Gastroesophageal sphincter (tissue), 4 donors: ENCODE measurements at regions not wholly inside any gene's neighbourhood (a gene's known extent, or its start where the extent isn't known, plus 50 kb on each side); places are given as distances from the start of the nearest gene placed in this dataset.

Source experiments
- ATAC-seq: fragments of 150-250 bp; one replicate; pipeline ENCODE4 v1.9.1; 2016; ENCODE audit warnings: mild to moderate bottlenecking, moderate library complexity
- H3K27ac ChIP-seq, 4 donors: fragments of 200-600 bp; sonication (generic) in 3 of 4; 1 replicate in 3 of 4; 2 replicates in 1 of 4; pipeline ENCODE4 v1.5.1; 2016 to 2019
- H3K27me3 ChIP-seq: fragments of 200-600 bp; sonication (generic); one replicate; pipeline ENCODE4 v1.5.1; 2019
- H3K36me3 ChIP-seq, 2 donors: fragments of 200-600 bp; sonication (generic); one replicate each; pipeline ENCODE4 v1.5.1; 2019; ENCODE audit warnings: control low read depth in 1 of 2
- H3K4me1 ChIP-seq, 3 donors: fragments of 200-600 bp; sonication (generic); 1 replicate in 2 of 3; 2 replicates in 1 of 3; pipeline ENCODE4 v1.5.1; 2016 to 2019; ENCODE audit warnings: control low read depth in 2 of 3
- H3K4me3 ChIP-seq, 2 donors: fragments of 200-600 bp; sonication (generic); one replicate each; pipeline ENCODE4 v1.5.1; 2019; ENCODE audit warnings: mild to moderate bottlenecking in 1 of 2, moderate library complexity in 1 of 2
- H3K9me3 ChIP-seq, 3 donors: fragments of 200-600 bp; sonication (generic); one replicate each; pipeline ENCODE4 v1.5.1; 2017 to 2019; ENCODE audit warnings: control low read depth in 2 of 3
- EP300 ChIP-seq: sonication (generic); formaldehyde crosslinking; IDR thresholded peaks from one replicate; pipeline ENCODE4 v1.6.1; 2017; ENCODE audit warnings: antibody characterized with exemption, mild to moderate bottlenecking
- POLR2A ChIP-seq, 2 donors: fragments of 450-650 bp; IDR thresholded peaks; one replicate each; pipeline ENCODE4 v1.6.1; 2017; ENCODE audit warnings: antibody characterized with exemption in 2 of 2, mild to moderate bottlenecking in 2 of 2, moderate library complexity in 1 of 2
- POLR2AphosphoS5 ChIP-seq: sonication (generic); formaldehyde crosslinking; IDR thresholded peaks from one replicate; pipeline ENCODE4 v1.6.1; 2017; ENCODE audit warnings: antibody characterized with exemption
- WGBS, 2 donors: methylation state at CpG; one replicate each; pipeline ENCODE4 v1.1.5; 2018; ENCODE audit warnings: low coverage in 1 of 2; 5-methylcytosine and 5-hydroxymethylcytosine counted together
- TF ChIP-seq, protein P1 (sequence below), 4 experiments: fragments of 200-600 bp in 2 of 4; fragments of 450-650 bp in 2 of 4; sonication (generic) in 1 of 4; IDR thresholded peaks; one replicate each; pipeline ENCODE4 v1.5.1; 2017 to 2019; ENCODE audit warnings: antibody characterized with exemption in 4 of 4, mild to moderate bottlenecking in 2 of 4, moderate library complexity in 2 of 4

DNA sequence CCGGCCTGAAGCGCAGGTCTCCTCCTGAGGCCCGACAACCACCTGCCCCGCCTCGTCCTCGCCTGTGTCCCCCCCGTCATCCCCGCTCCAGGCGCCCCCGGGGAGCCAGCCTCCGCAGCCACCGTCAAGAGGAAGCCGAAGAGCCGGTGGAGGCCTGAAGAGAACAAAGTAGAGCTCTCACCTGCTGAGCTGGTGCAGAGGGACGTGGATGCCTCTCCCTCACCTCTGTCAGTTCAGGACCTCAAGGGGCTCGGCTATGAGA, 169.9 kb downstream of the HINT1 start:
- H3K27ac ChIP-seq: no peak overlapping the region
- H3K9me3 ChIP-seq: peaks cover 0 to 5% (median 0%) of the 10 kb centered on the region in 3 donors
- H3K36me3 ChIP-seq: no peaks in the 10 kb centered on the region
- H3K27me3 ChIP-seq: no peaks in the 10 kb centered on the region
- no peak overlapping the region for H3K4me3 ChIP-seq
- no CpG with 5 or more reads among the region's 16 CpGs for WGBS, 2 donors
- no peaks in the 10 kb centered on the region for H3K4me1 ChIP-seq
- no peak for TF ChIP-seq EP300
- no peak for ATAC-seq

DNA sequence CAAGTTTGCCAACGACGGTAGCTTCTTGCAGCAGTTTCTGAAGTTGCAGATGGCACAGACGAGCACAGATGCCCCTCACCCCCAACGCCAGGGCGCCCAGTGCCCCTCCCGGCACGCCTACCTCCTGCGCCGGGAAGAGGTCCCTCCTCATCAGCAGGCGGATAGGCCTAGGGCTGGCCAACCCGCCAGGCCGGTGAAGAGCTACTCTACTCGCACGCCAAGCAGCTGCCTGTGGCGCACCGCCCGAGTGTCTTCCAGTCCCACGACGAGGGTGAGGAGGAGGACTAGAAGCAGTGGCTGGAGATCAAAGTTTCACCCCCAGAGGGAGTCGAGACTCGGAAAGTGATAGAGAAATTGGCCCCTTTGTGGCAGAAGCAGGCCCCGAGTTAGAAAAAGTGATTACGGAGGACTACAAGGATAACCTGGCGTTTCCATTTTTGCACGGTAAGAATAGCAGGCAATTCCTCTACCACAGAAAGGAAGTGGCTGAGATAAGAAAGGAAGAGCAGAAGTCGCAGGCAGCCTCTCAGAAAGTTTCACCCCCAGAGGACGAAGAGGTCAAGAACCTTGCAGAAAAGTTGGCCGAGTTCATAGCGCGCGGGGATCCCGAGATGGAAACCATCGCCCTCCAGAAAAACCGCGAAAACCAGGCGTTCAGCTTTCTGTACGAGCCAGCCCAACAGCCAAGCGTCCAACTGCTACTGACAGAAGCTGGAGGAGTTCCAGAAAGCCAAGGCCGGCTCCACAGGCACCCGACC, 170.4 kb downstream of the HINT1 start:
- ATAC-seq: no peak
- Histone ChIP-seq H3K9me3 (peaks cover 0 to 5% (median 0%) of the 10 kb centered on the region in 3 donors), H3K4me1 (no peaks in the 10 kb centered on the region), H3K27me3 (no peaks in the 10 kb centered on the region), H3K36me3 (no peaks in the 10 kb centered on the region), H3K4me3 (no peak overlapping the region), H3K27ac (no peak overlapping the region)
- 70 to 95% methylated on average over 3 to 4 of the region's 40 CpGs for WGBS, 2 donors
- TF ChIP-seq POLR2A (IDR thresholded peaks at IDR 0.05) (no peak), POLR2AphosphoS5 (no peak), EP300 (no peak)
- TF ChIP-seq, protein P1, sequence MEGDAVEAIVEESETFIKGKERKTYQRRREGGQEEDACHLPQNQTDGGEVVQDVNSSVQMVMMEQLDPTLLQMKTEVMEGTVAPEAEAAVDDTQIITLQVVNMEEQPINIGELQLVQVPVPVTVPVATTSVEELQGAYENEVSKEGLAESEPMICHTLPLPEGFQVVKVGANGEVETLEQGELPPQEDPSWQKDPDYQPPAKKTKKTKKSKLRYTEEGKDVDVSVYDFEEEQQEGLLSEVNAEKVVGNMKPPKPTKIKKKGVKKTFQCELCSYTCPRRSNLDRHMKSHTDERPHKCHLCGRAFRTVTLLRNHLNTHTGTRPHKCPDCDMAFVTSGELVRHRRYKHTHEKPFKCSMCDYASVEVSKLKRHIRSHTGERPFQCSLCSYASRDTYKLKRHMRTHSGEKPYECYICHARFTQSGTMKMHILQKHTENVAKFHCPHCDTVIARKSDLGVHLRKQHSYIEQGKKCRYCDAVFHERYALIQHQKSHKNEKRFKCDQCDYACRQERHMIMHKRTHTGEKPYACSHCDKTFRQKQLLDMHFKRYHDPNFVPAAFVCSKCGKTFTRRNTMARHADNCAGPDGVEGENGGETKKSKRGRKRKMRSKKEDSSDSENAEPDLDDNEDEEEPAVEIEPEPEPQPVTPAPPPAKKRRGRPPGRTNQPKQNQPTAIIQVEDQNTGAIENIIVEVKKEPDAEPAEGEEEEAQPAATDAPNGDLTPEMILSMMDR (IDR thresholded peaks at IDR 0.05): no peak

DNA sequence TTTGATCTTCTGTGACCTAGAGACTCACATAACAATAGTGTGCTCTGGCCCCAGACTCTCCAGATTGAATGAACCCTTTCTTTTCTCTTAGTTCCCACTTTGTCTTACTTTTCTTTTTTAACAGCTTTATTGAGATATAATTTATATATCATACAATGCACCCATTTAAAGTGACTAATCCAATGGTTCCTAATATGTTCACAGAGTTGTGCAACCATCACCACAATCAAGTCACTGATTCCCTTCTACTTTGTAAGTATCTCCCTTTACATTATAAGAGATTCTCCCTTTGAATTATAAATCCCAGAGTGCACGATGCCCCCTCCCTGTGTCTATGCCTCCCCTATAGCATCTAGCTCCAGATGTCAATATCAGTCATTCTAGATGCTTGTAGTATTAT, 172.4 kb downstream of the HINT1 start:
- WGBS, 2 donors: 21 to 50% methylated on average over 1 of the region's 1 CpG
- H3K27me3 ChIP-seq: no peaks in the 10 kb centered on the region
- H3K9me3 ChIP-seq: peaks cover 0 to 5% (median 0%) of the 10 kb centered on the region in 3 donors
- TF ChIP-seq, protein P1 (IDR thresholded peaks at IDR 0.05): no peak
- TF ChIP-seq POLR2A (IDR thresholded peaks at IDR 0.05): no peak
- no peaks in the 10 kb centered on the region for H3K4me1 ChIP-seq
- H3K27ac ChIP-seq: no peak overlapping the region
- ATAC-seq: no peak
- no peaks in the 10 kb centered on the region for H3K36me3 ChIP-seq
- no peak overlapping the region for H3K4me3 ChIP-seq

DNA sequence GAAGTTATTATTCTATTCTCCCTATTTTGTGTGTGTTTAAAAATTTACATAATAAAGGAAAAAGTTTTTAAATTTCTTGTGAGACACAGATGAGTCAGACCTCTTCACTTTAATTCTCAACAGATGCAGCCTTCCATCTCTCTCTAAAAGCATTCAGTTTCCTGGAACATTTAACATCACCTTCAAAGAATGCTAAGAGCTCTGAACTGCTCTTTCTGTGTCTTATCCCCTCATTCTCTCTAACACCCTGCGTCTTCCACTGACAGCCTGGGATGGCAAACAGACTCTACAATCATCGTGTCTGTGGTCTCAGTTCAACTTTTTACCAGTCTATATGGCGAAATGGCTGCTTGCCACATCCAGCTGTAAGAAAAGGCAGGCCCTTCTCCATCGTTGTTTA, 173.0 kb downstream of the HINT1 start:
- 15 to 22% methylated on average over 3 of the region's 4 CpGs for WGBS, 2 donors
- TF ChIP-seq, protein P1 (IDR thresholded peaks at IDR 0.05): no peak
- TF ChIP-seq POLR2A (IDR thresholded peaks at IDR 0.05) (no peak), EP300 (no peak), POLR2AphosphoS5 (no peak)
- Histone ChIP-seq H3K4me1 (no peaks in the 10 kb centered on the region), H3K27me3 (no peaks in the 10 kb centered on the region), H3K4me3 (no peak overlapping the region), H3K27ac (no peak overlapping the region), H3K9me3 (peaks cover 0 to 5% (median 0%) of the 10 kb centered on the region in 3 donors), H3K36me3 (no peaks in the 10 kb centered on the region)
- ATAC-seq: no peak

DNA sequence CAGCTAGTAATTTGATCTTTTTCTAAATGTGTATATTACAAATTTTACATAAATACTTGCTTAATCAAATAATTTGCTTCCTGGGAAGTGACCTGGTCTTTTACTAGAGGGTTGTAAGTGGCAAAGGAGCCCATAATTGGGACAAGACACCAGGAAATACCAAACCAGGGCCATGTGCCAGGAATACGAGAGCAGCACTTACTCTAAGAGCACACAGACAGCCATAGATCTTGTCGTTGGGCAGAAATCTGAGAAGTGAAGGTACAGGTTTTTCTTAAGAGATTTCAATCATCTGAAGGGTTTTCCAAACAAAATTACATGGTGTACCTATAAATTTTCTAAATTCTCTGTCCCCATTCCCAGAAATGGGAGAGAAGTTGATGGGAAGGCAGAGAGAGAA, 179.3 kb downstream of the HINT1 start:
- H3K36me3 ChIP-seq: no peaks in the 10 kb centered on the region
- WGBS, 2 donors: 76% methylated on average over 2 of the region's 2 CpGs; no CpG with 5 or more reads in 1 of the 2 donors
- no peaks in the 10 kb centered on the region for H3K27me3 ChIP-seq
- TF ChIP-seq EP300: no peak
- TF ChIP-seq POLR2A (IDR thresholded peaks at IDR 0.05): no peak
- TF ChIP-seq, protein P1 (IDR thresholded peaks at IDR 0.05): no peak
- no peak for TF ChIP-seq POLR2AphosphoS5
- H3K9me3 ChIP-seq: no peaks in the 10 kb centered on the region
- no peak overlapping the region for H3K4me3 ChIP-seq
- ATAC-seq: no peak
- no peaks in the 10 kb centered on the region for H3K4me1 ChIP-seq
- H3K27ac ChIP-seq: no peak overlapping the region
